Sigmoid colon (tissue), 6 donors: ENCODE measurements at regions not wholly inside any gene's neighbourhood (a gene's known extent, or its start where the extent isn't known, plus 50 kb on each side); places are given as distances from the start of the nearest gene placed in this dataset.

ENCODE experiments used
- DNase-seq: peaks from one replicate; pipeline ENCODE4 v3.0.0-alpha.2; 2019
- H3K27ac ChIP-seq, 4 donors: fragments of 200-600 bp; sonication (generic); one replicate each; pipeline ENCODE4 v1.5.1; 2016 to 2019; ENCODE audit warnings: mild to moderate bottlenecking in 1 of 4
- H3K27me3 ChIP-seq, 3 donors: fragments of 200-600 bp; sonication (generic); one replicate each; pipeline ENCODE4 v1.5.1; 2019; ENCODE audit warnings: mild to moderate bottlenecking in 1 of 3
- H3K36me3 ChIP-seq, 4 donors: fragments of 200-600 bp; sonication (generic); one replicate each; pipeline ENCODE4 v1.5.1; 2016 to 2019
- H3K4me1 ChIP-seq, 4 donors: fragments of 200-600 bp; sonication (generic); one replicate each; pipeline ENCODE4 v1.5.1; 2017 to 2019
- H3K4me3 ChIP-seq, 4 donors: fragments of 200-600 bp; sonication (generic); one replicate each; pipeline ENCODE4 v1.5.1; 2017 to 2019; ENCODE audit warnings: mild to moderate bottlenecking in 2 of 4, moderate library complexity in 1 of 4
- H3K9me3 ChIP-seq, 4 donors: fragments of 200-600 bp in 3 of 4; sonication (generic) in 3 of 4; one replicate each; pipeline versions ENCODE4 v1.5.1 to v1.6.1; 2013 to 2019
- CTCF ChIP-seq, 4 experiments: fragments of 450-650 bp in 3 of 4; fragments of 200-600 bp in 1 of 4; IDR thresholded peaks; one replicate each; pipeline ENCODE4 v1.5.1; 2016 to 2019; ENCODE audit warnings: antibody characterized with exemption in 4 of 4, mild to moderate bottlenecking in 3 of 4, moderate library complexity in 2 of 4
- EP300 ChIP-seq, 4 donors: sonication (generic); formaldehyde crosslinking; IDR thresholded peaks; one replicate each; pipeline ENCODE4 v1.6.1; 2017; ENCODE audit warnings: antibody characterized with exemption in 4 of 4
- POLR2A ChIP-seq, 2 donors: fragments of 450-650 bp; IDR thresholded peaks; one replicate each; pipeline ENCODE4 v1.6.1; 2016; ENCODE audit warnings: antibody characterized with exemption in 2 of 2, mild to moderate bottlenecking in 2 of 2, moderate library complexity in 2 of 2
- POLR2AphosphoS5 ChIP-seq, 4 donors: sonication (generic); formaldehyde crosslinking; IDR thresholded peaks; one replicate each; pipeline ENCODE4 v1.6.1; 2017; ENCODE audit warnings: antibody characterized with exemption in 4 of 4
- WGBS, 2 donors: extraction: QIAGEN DNeasy Blood & Tissue Kit; methylation state at CpG; one replicate each; pipeline ENCODE4 v1.1.7; 2013; 5-methylcytosine and 5-hydroxymethylcytosine counted together
- intact Hi-C: fragments of 100-400 bp; cut with DNase I; formaldehyde crosslinking; loops from one replicate; pipeline ENCODE4 v1.15.1; 2023
- donor health status: healthy with polysubstance abuse.
- donor health status: healthy.

- no peak for DNase-seq
- Histone ChIP-seq H3K9me3 (no peaks in the 10 kb centered on the region), H3K27me3 (peaks cover 0 to 20% (median 0%) of the 10 kb centered on the region in 3 donors), H3K36me3 (no peaks in the 10 kb centered on the region), H3K4me1 (no peaks in the 10 kb centered on the region), H3K4me3 (no peak overlapping the region), H3K27ac (no peak overlapping the region)
- TF ChIP-seq CTCF (IDR thresholded peaks at IDR 0.05): no peak
- TF ChIP-seq POLR2A (IDR thresholded peaks at IDR 0.05): no peak
- TF ChIP-seq EP300 (IDR thresholded peaks at IDR 0.05): no peak
- no peak for TF ChIP-seq POLR2AphosphoS5 (IDR thresholded peaks at IDR 0.05)
- intact Hi-C loops: no loop called here
- 64 to 80% methylated on average over 11 of the region's 11 CpGs for WGBS, 2 donors
Measured at GRCh38 chr13:112141643-112142400, 74.9 kb downstream of the SOX1 start.

GRCh38 chr13:112142401-112142930, 75.5 kb downstream of the SOX1 start:
- no peak overlapping the region for H3K27ac ChIP-seq
- peaks cover 0 to 15% (median 0%) of the 10 kb centered on the region in 3 donors for H3K27me3 ChIP-seq
- 87 to 90% methylated on average over 13 of the region's 13 CpGs for WGBS, 2 donors
- TF ChIP-seq POLR2A (IDR thresholded peaks at IDR 0.05) (no peak), CTCF (IDR thresholded peaks at IDR 0.05) (no peak), EP300 (IDR thresholded peaks at IDR 0.05) (no peak), POLR2AphosphoS5 (IDR thresholded peaks at IDR 0.05) (no peak)
- no peak overlapping the region for H3K4me3 ChIP-seq
- DNase-seq: no peak
- H3K4me1 ChIP-seq: no peaks in the 10 kb centered on the region
- no peaks in the 10 kb centered on the region for H3K36me3 ChIP-seq
- intact Hi-C loops: no loop called here
- H3K9me3 ChIP-seq: no peaks in the 10 kb centered on the region

- H3K9me3 ChIP-seq: no peaks in the 10 kb centered on the region
- no peak for TF ChIP-seq POLR2A (IDR thresholded peaks at IDR 0.05)
- TF ChIP-seq CTCF (IDR thresholded peaks at IDR 0.05): no peak
- no peak for TF ChIP-seq EP300 (IDR thresholded peaks at IDR 0.05)
- no peak for TF ChIP-seq POLR2AphosphoS5 (IDR thresholded peaks at IDR 0.05)
- intact Hi-C loops: no loop called here
- H3K36me3 ChIP-seq: no peaks in the 10 kb centered on the region
- H3K27me3 ChIP-seq: peaks cover 0 to 15% (median 0%) of the 10 kb centered on the region in 3 donors
- no peak for DNase-seq
- H3K4me3 ChIP-seq: no peak overlapping the region
- H3K27ac ChIP-seq: no peak overlapping the region
- no peaks in the 10 kb centered on the region for H3K4me1 ChIP-seq
- 88 to 92% methylated on average over 15 of the region's 15 CpGs for WGBS, 2 donors
Measured at GRCh38 chr13:112143046-112143752, 76.2 kb downstream of the SOX1 start.

- DNase-seq: no peak
- Histone ChIP-seq H3K9me3 (no peaks in the 10 kb centered on the region), H3K4me3 (no peak overlapping the region), H3K36me3 (no peaks in the 10 kb centered on the region), H3K27ac (no peak overlapping the region), H3K27me3 (peaks cover 0 to 15% (median 0%) of the 10 kb centered on the region in 3 donors), H3K4me1 (no peaks in the 10 kb centered on the region)
- no peak for TF ChIP-seq POLR2A (IDR thresholded peaks at IDR 0.05)
- no peak for TF ChIP-seq CTCF (IDR thresholded peaks at IDR 0.05)
- no peak for TF ChIP-seq POLR2AphosphoS5 (IDR thresholded peaks at IDR 0.05)
- no peak for TF ChIP-seq EP300 (IDR thresholded peaks at IDR 0.05)
- WGBS, 2 donors: 85 to 92% methylated on average over 16 of the region's 16 CpGs
- intact Hi-C loops: no loop called here
Measured at GRCh38 chr13:112143753-112144615, 77.0 kb downstream of the SOX1 start.
